HEK293 (cell line): ENCODE measurements at regions not wholly inside any gene's neighbourhood (a gene's known extent, or its start where the extent isn't known, plus 50 kb on each side); places are given as distances from the start of the nearest gene placed in this dataset.
A peak's percentile ranks its signal among the peaks of the same experiment; 100 is the strongest.

ENCODE experiments used
- CTCF ChIA-PET: fragments of 350-600 bp; formaldehyde crosslinking; extraction: SDS; loops from one replicate; lab custom pipeline; 2021; ENCODE audit warnings: antibody characterized with exemption; lab: Yijun Ruan, JAX
- POLR2A ChIA-PET: fragments of 300-600 bp; formaldehyde crosslinking; extraction: SDS; loops from one replicate; lab custom pipeline; 2020; ENCODE audit warnings: antibody characterized with exemption, inconsistent platforms; lab: Yijun Ruan, JAX
- H3K27ac ChIP-seq: fragments of 200-500 bp; sonication (Bioruptor generic); 2 replicates; pipeline ENCODE4 v1.5.1; 2014; ENCODE audit warnings: low read depth, low read length, control low read depth, inconsistent platforms; ENCODE audit errors: extremely low read depth
- H3K36me3 ChIP-seq, 2 experiments: fragments of 200-500 bp in 1 of 2; sonication (Bioruptor generic) in 1 of 2; 1 replicate in 1 of 2; 2 replicates in 1 of 2; pipeline ENCODE4 v1.5.1; 2014 to 2017; ENCODE audit warnings: inconsistent platforms in 2 of 2, low read length in 2 of 2; ENCODE audit not compliant: control insufficient read depth in 2 of 2, insufficient read depth in 1 of 2
- H3K4me1 ChIP-seq: fragments of 200-500 bp; sonication (Bioruptor generic); 2 replicates; pipeline ENCODE4 v1.5.1; 2014; ENCODE audit warnings: mild to moderate bottlenecking, low read length, inconsistent platforms; ENCODE audit not compliant: control insufficient read depth, insufficient read depth
- H3K4me3 ChIP-seq: 2 replicates; pipeline ENCODE4 v1.5.1; 2011; ENCODE audit warnings: low read depth, mild to moderate bottlenecking, control low read depth, low read length, moderate library complexity
- H3K9me3 ChIP-seq: fragments of 200-500 bp; sonication (Bioruptor generic); 2 replicates; pipeline ENCODE4 v1.5.1; 2014; ENCODE audit warnings: low read depth, low read length, inconsistent platforms; ENCODE audit not compliant: control insufficient read depth, insufficient read depth
- GLI4 ChIP-seq: fragments of 450-650 bp; formaldehyde crosslinking; IDR thresholded peaks from 2 replicates; pipeline ENCODE4 v1.5.1; 2016; ENCODE audit warnings: missing biosample characterization, missing genetic modification characterization
- GLIS1 ChIP-seq: fragments of 450-650 bp; formaldehyde crosslinking; IDR thresholded peaks from 2 replicates; pipeline ENCODE4 v1.5.1; 2016; ENCODE audit warnings: missing biosample characterization, missing genetic modification characterization
- SCRT2 ChIP-seq: fragments of 450-650 bp; formaldehyde crosslinking; IDR thresholded peaks from 2 replicates; pipeline ENCODE4 v1.5.1; 2016; ENCODE audit warnings: missing biosample characterization, missing genetic modification characterization
- SP7 ChIP-seq: fragments of 450-650 bp; formaldehyde crosslinking; IDR thresholded peaks from 2 replicates; pipeline ENCODE4 v1.5.1; 2016; ENCODE audit warnings: missing biosample characterization, missing genetic modification characterization
- TCF7L2 ChIP-seq: IDR thresholded peaks from 2 replicates; pipeline ENCODE4 v1.6.1; 2011; ENCODE audit warnings: low read depth, mild to moderate bottlenecking, inconsistent platforms, low read length, moderate library complexity, borderline replicate concordance
- ZBTB17 ChIP-seq: fragments of 450-650 bp; formaldehyde crosslinking; IDR thresholded peaks from 2 replicates; pipeline ENCODE4 v1.5.1; 2016; ENCODE audit warnings: missing biosample characterization, missing genetic modification characterization
- ZBTB49 ChIP-seq: fragments of 450-650 bp; formaldehyde crosslinking; IDR thresholded peaks from 2 replicates; pipeline ENCODE4 v1.5.1; 2016; ENCODE audit warnings: missing biosample characterization, missing genetic modification characterization, low read depth
- ZIC2 ChIP-seq: fragments of 450-650 bp; formaldehyde crosslinking; IDR thresholded peaks from 2 replicates; pipeline ENCODE4 v1.5.1; 2016; ENCODE audit warnings: missing biosample characterization, missing genetic modification characterization
- ZNF157 ChIP-seq: fragments of 450-650 bp; formaldehyde crosslinking; IDR thresholded peaks from 2 replicates; pipeline ENCODE4 v1.5.1; 2016; ENCODE audit warnings: missing biosample characterization, missing genetic modification characterization
- ZNF174 ChIP-seq: fragments of 450-650 bp; formaldehyde crosslinking; IDR thresholded peaks from 2 replicates; pipeline ENCODE4 v1.5.0; 2017; ENCODE audit warnings: missing biosample characterization, mild to moderate bottlenecking, missing genetic modification characterization
- ZNF292 ChIP-seq: fragments of 450-650 bp; formaldehyde crosslinking; IDR thresholded peaks from 2 replicates; pipeline ENCODE4 v1.5.1; 2016; ENCODE audit warnings: low read depth, missing biosample characterization, missing genetic modification characterization, borderline replicate concordance
- ZNF302 ChIP-seq: fragments of 450-650 bp; formaldehyde crosslinking; IDR thresholded peaks from 2 replicates; pipeline ENCODE4 v1.5.1; 2016; ENCODE audit warnings: missing biosample characterization, missing genetic modification characterization, low read depth
- ZNF366 ChIP-seq: fragments of 450-650 bp; formaldehyde crosslinking; conservative IDR thresholded peaks from 2 replicates; pipeline ENCODE4 v1.5.1; 2016; ENCODE audit warnings: missing biosample characterization, missing genetic modification characterization
- ZNF394 ChIP-seq: fragments of 450-650 bp; formaldehyde crosslinking; IDR thresholded peaks from 2 replicates; pipeline ENCODE4 v1.5.1; 2016; ENCODE audit warnings: missing biosample characterization, missing genetic modification characterization, mild to moderate bottlenecking, moderate library complexity, borderline replicate concordance
- ZNF518A ChIP-seq: fragments of 450-650 bp; formaldehyde crosslinking; conservative IDR thresholded peaks from 2 replicates; pipeline ENCODE4 v1.5.1; 2016; ENCODE audit warnings: low read depth, missing biosample characterization, missing genetic modification characterization
- ZNF555 ChIP-seq: fragments of 450-650 bp; formaldehyde crosslinking; conservative IDR thresholded peaks from 2 replicates; pipeline ENCODE4 v1.5.1; 2017; ENCODE audit warnings: missing biosample characterization, mild to moderate bottlenecking, missing genetic modification characterization, inconsistent platforms
- ZNF560 ChIP-seq: fragments of 450-650 bp; formaldehyde crosslinking; IDR thresholded peaks from 2 replicates; pipeline ENCODE4 v1.5.1; 2017; ENCODE audit warnings: missing biosample characterization, missing genetic modification characterization, borderline replicate concordance
- ZNF561 ChIP-seq: fragments of 450-650 bp; IDR thresholded peaks from 2 replicates; pipeline ENCODE4 v1.5.1; 2018; ENCODE audit warnings: missing biosample characterization, missing genetic modification characterization, borderline replicate concordance
- ZNF621 ChIP-seq: fragments of 450-650 bp; formaldehyde crosslinking; IDR thresholded peaks from 2 replicates; pipeline ENCODE4 v1.5.1; 2017; ENCODE audit warnings: missing biosample characterization, missing genetic modification characterization
- ZNF677 ChIP-seq: fragments of 450-650 bp; IDR thresholded peaks from 2 replicates; pipeline ENCODE4 v1.5.0; 2018; ENCODE audit warnings: missing biosample characterization, mild to moderate bottlenecking, missing genetic modification characterization, moderate library complexity
- ZNF830 ChIP-seq: fragments of 450-650 bp; IDR thresholded peaks from 2 replicates; pipeline ENCODE4 v1.5.0; 2018; ENCODE audit warnings: missing biosample characterization, missing genetic modification characterization, low read depth, mild to moderate bottlenecking, moderate library complexity

GRCh38 chr2:120791243-120791961 lies 55.7 kb downstream of the GLI2 start:
- no peaks in the 10 kb centered on the region for H3K9me3 ChIP-seq
- no peak for TF ChIP-seq ZNF560
- TF ChIP-seq ZNF157 (tag by site-specific recombination): no peak
- TF ChIP-seq TCF7L2: no peak
- TF ChIP-seq ZNF394: no peak
- no peak for TF ChIP-seq ZNF292 (tag by site-specific recombination)
- TF ChIP-seq ZNF830 (tag by site-specific recombination): no peak
- no peak for TF ChIP-seq ZNF677 (tag by site-specific recombination)
- no peak for TF ChIP-seq SCRT2 (tag by site-specific recombination)
- TF ChIP-seq ZNF561 (tag by site-specific recombination): no peak
- no peak for TF ChIP-seq ZNF518A (tag by site-specific recombination)
- no peak for TF ChIP-seq ZNF621 (tag by site-specific recombination)
- TF ChIP-seq, all 188 proteins: peak for 0
- H3K27ac ChIP-seq: no peak overlapping the region
- POLR2A ChIA-PET: no interaction called here
- peaks cover 16% of the 10 kb centered on the region; the same call in 1 of the 2 replicates for H3K4me1 ChIP-seq
- H3K4me3 ChIP-seq: no peak overlapping the region
- H3K36me3 ChIP-seq: no peaks in the 10 kb centered on the region; a peak in 1 of 3 replicates
- CTCF ChIA-PET: no interaction called here

GRCh38 chr2:120791962-120792297 lies 56.3 kb downstream of the GLI2 start:
- Histone ChIP-seq H3K27ac (no peak overlapping the region), H3K4me3 (no peak overlapping the region)
- POLR2A ChIA-PET: no interaction called here
- peak; percentile 48; the same call in 1 of the 2 replicates for TF ChIP-seq ZIC2
- peak; percentile 58 for TF ChIP-seq GLIS1 (tag by site-specific recombination)
- TF ChIP-seq ZNF366 (tag by site-specific recombination): 0 out of 2 replicates have a peak, but pooled peaks have one; percentile 34
- TF ChIP-seq ZNF561 (tag by site-specific recombination): no peak
- TF ChIP-seq ZBTB49 (tag by site-specific recombination): no peak
- peak; percentile 33; the same call in 1 of the 2 replicates for TF ChIP-seq SP7 (tag by site-specific recombination)
- TF ChIP-seq ZNF302 (tag by site-specific recombination): no peak
- no peak for TF ChIP-seq ZNF174 (tag by site-specific recombination)
- TF ChIP-seq ZNF555: no peak
- no peak for TF ChIP-seq GLI4 (tag by site-specific recombination)
- peak; percentile 43 for TF ChIP-seq ZBTB17 (tag by site-specific recombination)
- TF ChIP-seq, all 188 proteins: peak for 5
- peaks cover 16% of the 10 kb centered on the region; the same call in 1 of the 2 replicates for H3K4me1 ChIP-seq
- no peaks in the 10 kb centered on the region for H3K9me3 ChIP-seq
- no peaks in the 10 kb centered on the region; a peak in 1 of 3 replicates for H3K36me3 ChIP-seq
- CTCF ChIA-PET: interaction anchor here (1.5 kb wide), 1 partner anchor 280 kb away, joined by 4 read pairs; no protein-coding TSS in a partner anchor
